SK-N-SH (cell line): ENCODE measurements at regions not wholly inside any gene's neighbourhood (a gene's known extent, or its start where the extent isn't known, plus 50 kb on each side); places are given as distances from the start of the nearest gene placed in this dataset.
A peak's percentile ranks its signal among the peaks of the same experiment; 100 is the strongest.

ENCODE experiments used
- CTCF ChIA-PET: fragments of 300-600, 350-600 bp; formaldehyde crosslinking; extraction: SDS; loops from one replicate; lab custom pipeline; 2021; lab: Yijun Ruan, JAX
- POLR2A ChIA-PET: fragments of 350-600 bp; sonication (Branson Sonifier 250); formaldehyde crosslinking; extraction: SDS; loops from one replicate; lab custom pipeline; 2020; ENCODE audit warnings: antibody characterized with exemption, inconsistent platforms; lab: Yijun Ruan, JAX
- DNase-seq: peaks from one replicate; pipeline ENCODE4 v3.0.0; 2012
- H2AFZ ChIP-seq: fragments of 200-600 bp; sonication (generic); 2 replicates; pipeline ENCODE4 v1.8.1; 2016; ENCODE audit warnings: antibody characterized with exemption, mild to moderate bottlenecking, low read depth
- H3F3A ChIP-seq: fragments of 200-600 bp; sonication (generic); replicated peaks from 2 replicates; pipeline ENCODE3; 2016; ENCODE audit warnings: antibody characterized with exemption, mild to moderate bottlenecking; ENCODE audit not compliant: insufficient read depth
- H3K27ac ChIP-seq, 2 experiments: fragments of 200-500 bp in 1 of 2; fragments of 200-600 bp in 1 of 2; sonication (Bioruptor generic) in 1 of 2; sonication (generic), shearing (Covaris generic) in 1 of 2; 2 replicates each; pipeline versions ENCODE4 v1.5.1 to v1.6.1; 2014 to 2016; ENCODE audit warnings: low read depth in 2 of 2, inconsistent platforms in 1 of 2, low read length in 1 of 2, mild to moderate bottlenecking in 1 of 2, mixed read lengths in 1 of 2
- H3K27me3 ChIP-seq: fragments of 200-600 bp; sonication (generic), shearing (Covaris generic); 2 replicates; pipeline ENCODE4 v1.6.1; 2016; ENCODE audit warnings: mixed run types; ENCODE audit not compliant: insufficient read depth
- H3K36me3 ChIP-seq, 2 experiments: fragments of 200-500 bp in 1 of 2; fragments of 200-600 bp in 1 of 2; sonication (Bioruptor generic) in 1 of 2; sonication (generic) in 1 of 2; replicated peaks in 1 of 2; 2 replicates each; pipeline versions ENCODE3 to v1.5.1; 2014 to 2016; ENCODE audit warnings: low read length in 1 of 2, mild to moderate bottlenecking in 1 of 2; ENCODE audit not compliant: insufficient read depth in 2 of 2, control insufficient read depth in 1 of 2
- H3K4me1 ChIP-seq, 2 experiments: fragments of 200-500 bp in 1 of 2; fragments of 200-600 bp in 1 of 2; sonication (Bioruptor generic) in 1 of 2; sonication (generic), shearing (Covaris generic) in 1 of 2; 2 replicates each; pipeline versions ENCODE4 v1.5.1 to v1.6.1; 2014 to 2016; ENCODE audit warnings: low read depth in 1 of 2, low read length in 1 of 2, mixed run types in 1 of 2; ENCODE audit not compliant: insufficient read depth in 2 of 2, control insufficient read depth in 1 of 2
- H3K4me2 ChIP-seq: fragments of 200-600 bp; sonication (generic), shearing (Covaris generic); 2 replicates; pipeline ENCODE4 v1.6.1; 2017; ENCODE audit warnings: mixed run types
- H3K4me3 ChIP-seq, 2 experiments: fragments of 200-500 bp in 1 of 2; fragments of 200-600 bp in 1 of 2; sonication (Bioruptor generic) in 1 of 2; sonication (generic), shearing (Covaris generic) in 1 of 2; 2 replicates each; pipeline versions ENCODE4 v1.5.1 to v1.8.1; 2014 to 2016; ENCODE audit warnings: low read depth in 2 of 2, inconsistent platforms in 1 of 2, low read length in 1 of 2, mild to moderate bottlenecking in 1 of 2, mixed read lengths in 1 of 2, moderate library complexity in 1 of 2
- H3K79me2 ChIP-seq: fragments of 200-600 bp; sonication (generic); 2 replicates; pipeline ENCODE4 v1.8.1; 2017; ENCODE audit warnings: mild to moderate bottlenecking; ENCODE audit not compliant: insufficient read depth
- H3K9ac ChIP-seq: fragments of 200-600 bp; sonication (generic); 2 replicates; pipeline ENCODE4 v1.6.1; 2017; ENCODE audit warnings: mixed run types
- H3K9me2 ChIP-seq: fragments of 200-600 bp; sonication (generic); 2 replicates; pipeline ENCODE4 v1.6.1; 2017; ENCODE audit warnings: mixed run types
- H3K9me3 ChIP-seq: fragments of 200-600 bp; sonication (generic); 2 replicates; pipeline ENCODE4 v1.6.1; 2017; ENCODE audit warnings: mixed run types, mild to moderate bottlenecking, moderate library complexity
- H4K20me1 ChIP-seq: fragments of 200-600 bp; sonication (generic); 2 replicates; pipeline ENCODE4 v1.6.1; 2017; ENCODE audit warnings: mild to moderate bottlenecking, mixed run types; ENCODE audit not compliant: insufficient read depth
- CTCF ChIP-seq: fragments of 200-600 bp; sonication (generic); IDR thresholded peaks from 2 replicates; pipeline ENCODE4 v1.6.1; 2017; ENCODE audit warnings: antibody characterized with exemption, mild to moderate bottlenecking, moderate library complexity
- EP300 ChIP-seq, 2 experiments: IDR thresholded peaks; 2 replicates each; pipeline versions ENCODE4 v1.4.0 to v1.6.1; 2012; ENCODE audit warnings: borderline replicate concordance in 1 of 2, low read depth in 1 of 2, low read length in 1 of 2
- EZH2phosphoT487 ChIP-seq: fragments of 200-600 bp; sonication (generic); IDR thresholded peaks from 2 replicates; pipeline ENCODE4 v1.6.1; 2017; ENCODE audit warnings: low read depth, mixed run types, mild to moderate bottlenecking, antibody characterized with exemption, moderate library complexity, borderline replicate concordance
- FOSL2 ChIP-seq: IDR thresholded peaks from 2 replicates; pipeline ENCODE4 v1.4.0; 2012; ENCODE audit warnings: low read depth, mild to moderate bottlenecking, moderate library complexity, borderline replicate concordance
- FOXJ3 ChIP-seq: sonication (generic); formaldehyde crosslinking; IDR thresholded peaks from 2 replicates; pipeline ENCODE4 v1.5.1; 2020; ENCODE audit warnings: mild to moderate bottlenecking, missing genetic modification reagents
- FOXM1 ChIP-seq: IDR thresholded peaks from 2 replicates; pipeline ENCODE4 v1.4.0; 2012; ENCODE audit warnings: low read depth, mild to moderate bottlenecking
- GABPA ChIP-seq: IDR thresholded peaks from 2 replicates; pipeline ENCODE4 v1.4.0; 2012; ENCODE audit warnings: low read depth, mild to moderate bottlenecking
- JUND ChIP-seq: IDR thresholded peaks from 2 replicates; pipeline ENCODE4 v1.4.0; 2012
- MAX ChIP-seq: IDR thresholded peaks from 2 replicates; pipeline ENCODE4 v1.4.0; 2012; ENCODE audit warnings: low read depth
- MEF2A ChIP-seq: IDR thresholded peaks from 2 replicates; pipeline ENCODE4 v1.4.0; 2012; ENCODE audit warnings: low read depth, borderline replicate concordance
- NFIC ChIP-seq: IDR thresholded peaks from 2 replicates; pipeline ENCODE4 v1.4.0; 2012; ENCODE audit warnings: borderline replicate concordance
- NRF1 ChIP-seq: IDR thresholded peaks from 2 replicates; pipeline ENCODE4 v1.6.1; 2012; ENCODE audit warnings: low read depth, mild to moderate bottlenecking, low read length
- POLR2AphosphoS5 ChIP-seq: IDR thresholded peaks from 2 replicates; pipeline ENCODE4 v1.6.1; 2012; ENCODE audit warnings: low read depth, low read length
- RFX5 ChIP-seq: IDR thresholded peaks from 2 replicates; pipeline ENCODE4 v1.6.1; 2012; ENCODE audit warnings: mild to moderate bottlenecking, improper control_type of control experiment, low read length
- RXRA ChIP-seq: IDR thresholded peaks from 2 replicates; pipeline ENCODE4 v1.4.0; 2012; ENCODE audit warnings: low read depth, mild to moderate bottlenecking, borderline replicate concordance
- SIN3A ChIP-seq: IDR thresholded peaks from 2 replicates; pipeline ENCODE4 v1.6.1; 2012; ENCODE audit warnings: low read depth, mild to moderate bottlenecking, low read length, moderate library complexity, borderline replicate concordance
- TAF1 ChIP-seq: IDR thresholded peaks from 2 replicates; pipeline ENCODE4 v1.6.1; 2012; ENCODE audit warnings: low read depth, mild to moderate bottlenecking, low read length, moderate library complexity, borderline replicate concordance
- TCF12 ChIP-seq: IDR thresholded peaks from 2 replicates; pipeline ENCODE4 v1.4.0; 2012
- TEAD4 ChIP-seq: IDR thresholded peaks from 2 replicates; pipeline ENCODE4 v1.4.0; 2012; ENCODE audit warnings: mild to moderate bottlenecking, borderline replicate concordance; ENCODE audit not compliant: insufficient read depth
- USF1 ChIP-seq: IDR thresholded peaks from 2 replicates; pipeline ENCODE4 v1.4.0; 2012; ENCODE audit warnings: low read depth, borderline replicate concordance
- USF2 ChIP-seq: fragments of 150-350 bp; IDR thresholded peaks from 2 replicates; pipeline ENCODE4 v1.6.1; 2017; ENCODE audit warnings: antibody characterized with exemption, low read length, low read depth, borderline replicate concordance
- YY1 ChIP-seq: IDR thresholded peaks from 2 replicates; pipeline ENCODE4 v1.4.0; 2012; ENCODE audit warnings: low read depth, mild to moderate bottlenecking
- ZBTB33 ChIP-seq: IDR thresholded peaks from 2 replicates; pipeline ENCODE4 v1.4.0; 2012; ENCODE audit warnings: low read depth, borderline replicate concordance
- WGBS: methylation state at CpG from one replicate; pipeline ENCODE4 v1.1.6; 2017; ENCODE audit warnings: low lambda C conversion rate; 5-methylcytosine and 5-hydroxymethylcytosine counted together

GRCh38 chr1:83520797-83521196 is 478.1 kb downstream of the TTLL7 start:
- CTCF ChIA-PET = no interaction called here
- no peak overlapping the region for H3K4me3 ChIP-seq
- no peak overlapping the region for H3K9ac ChIP-seq
- H2AFZ ChIP-seq = no peak overlapping the region
- POLR2A ChIA-PET = no interaction called here
- H3K36me3 ChIP-seq = no peaks in the 10 kb centered on the region
- TF ChIP-seq MAX (no peak), NFIC (no peak), FOSL2 (no peak), FOXJ3 (CRISPR knock-in tag) (no peak), YY1 (no peak), POLR2AphosphoS5 (no peak), USF2 (no peak), MEF2A (no peak), JUND (no peak), GABPA (no peak), NRF1 (no peak), RXRA (no peak)
- H3K4me1 ChIP-seq = peaks cover 0 to 6% of the 10 kb centered on the region in 2 experiments; a peak in 2 of 4 replicates
- no peak overlapping the region for H3K4me2 ChIP-seq
- no peak overlapping the region for H3K27ac ChIP-seq
- no peak for DNase-seq
- no peaks in the 10 kb centered on the region for H3F3A ChIP-seq
- H3K9me2 ChIP-seq = no peaks in the 10 kb centered on the region
- WGBS = 29% methylated on average over 1 of the region's 1 CpG
- no peaks in the 10 kb centered on the region for H3K79me2 ChIP-seq
- H3K9me3 ChIP-seq = no peaks in the 10 kb centered on the region
- H4K20me1 ChIP-seq = no peaks in the 10 kb centered on the region
- no peaks in the 10 kb centered on the region for H3K27me3 ChIP-seq

- 34% methylated on average over 2 of the region's 2 CpGs for WGBS
- no peaks in the 10 kb centered on the region for H3K79me2 ChIP-seq
- H3K4me2 ChIP-seq = no peak overlapping the region
- no peak overlapping the region for H3K9ac ChIP-seq
- DNase-seq = peak; percentile 11
- H2AFZ ChIP-seq = no peak overlapping the region
- H3K36me3 ChIP-seq = no peaks in the 10 kb centered on the region
- H4K20me1 ChIP-seq = no peaks in the 10 kb centered on the region
- no peak overlapping the region for H3K4me3 ChIP-seq
- H3K27ac ChIP-seq = peak overlapping the region in 1 of 2 experiments; percentile 93; a peak in 2 of 4 replicates
- H3K27me3 ChIP-seq = no peaks in the 10 kb centered on the region
- ChIA-PET POLR2A (no interaction called here), CTCF (no interaction called here)
- H3K9me3 ChIP-seq = no peaks in the 10 kb centered on the region
- H3F3A ChIP-seq = no peaks in the 10 kb centered on the region
- H3K9me2 ChIP-seq = no peaks in the 10 kb centered on the region
- H3K4me1 ChIP-seq = peaks cover 0 to 7% of the 10 kb centered on the region in 2 experiments; a peak in 2 of 4 replicates
- TF ChIP-seq TAF1 = no peak
- no peak for TF ChIP-seq SIN3A
- peak in 1 of 2 experiments; percentile 56; a peak in 1 of 4 replicates for TF ChIP-seq EP300 (IDR thresholded peaks at IDR 0.05; ENCODE audit: borderline replicate concordance in 1 of 2, low read depth in 1 of 2, low read length in 1 of 2)
- peak; percentile 54; the same call in 1 of the 2 replicates for TF ChIP-seq TCF12
- TF ChIP-seq NFIC = no peak
- no peak for TF ChIP-seq ZBTB33
- TF ChIP-seq USF2 = no peak
- no peak for TF ChIP-seq FOXM1
- no peak for TF ChIP-seq TEAD4
- TF ChIP-seq CTCF = no peak
- no peak for TF ChIP-seq USF1
- no peak for TF ChIP-seq EZH2phosphoT487
- TF ChIP-seq RFX5 = no peak
These were observed 482.6 kb downstream of the TTLL7 start for GRCh38 chr1:83516369-83516768.
